ENCODE measurements at regions not wholly inside any gene's neighbourhood (a gene's known extent, or its start where the extent isn't known, plus 50 kb on each side); places are given as distances from the start of the nearest gene placed in this dataset.

GRCh38 chr2:59182249-59182648, 941.1 kb upstream of the FANCL start:
- Histone ChIP-seq H2AFZ (ENCODE audit: low read length) (no peak overlapping the region), H3K27ac (ENCODE audit: low read depth, low read length) (no peak overlapping the region), H3K4me1 (ENCODE audit: insufficient read depth, low read length) (no peaks in the 10 kb centered on the region), H4K20me1 (ENCODE audit: insufficient read depth, low read length) (no peaks in the 10 kb centered on the region), H3K36me3 (ENCODE audit: insufficient read depth, low read length) (no peaks in the 10 kb centered on the region), H3K9me3 (ENCODE audit: low read depth, low read length) (peaks cover 2% of the 10 kb centered on the region), H3K4me3 (ENCODE audit: insufficient read depth, low read length) (no peak overlapping the region), H3K79me2 (ENCODE audit: insufficient read depth, low read length) (no peaks in the 10 kb centered on the region), H3K27me3 (ENCODE audit: insufficient read depth, low read length) (no peaks in the 10 kb centered on the region), H3K4me2 (ENCODE audit: insufficient read depth, low read length) (no peak overlapping the region)
- DNase-seq (ENCODE audit: insufficient read length, low spot score, missing footprints): no peak
- TF ChIP-seq CTCF (IDR thresholded peaks at IDR 0.05; ENCODE audit: extremely low read depth, low read depth, low read length): no peak

GRCh38 chr2:59181347-59181746, 940.2 kb upstream of the FANCL start:
- Histone ChIP-seq H3K4me3 (ENCODE audit: insufficient read depth, low read length) (no peak overlapping the region), H4K20me1 (ENCODE audit: insufficient read depth, low read length) (no peaks in the 10 kb centered on the region)
- TF ChIP-seq CTCF (IDR thresholded peaks at IDR 0.05; ENCODE audit: extremely low read depth, low read depth, low read length): no peak

GRCh38 chr2:59180621-59181020, 939.5 kb upstream of the FANCL start:
- Histone ChIP-seq H3K4me2 (ENCODE audit: insufficient read depth, low read length) (no peak overlapping the region), H3K27me3 (ENCODE audit: insufficient read depth, low read length) (no peaks in the 10 kb centered on the region), H3K36me3 (ENCODE audit: insufficient read depth, low read length) (no peaks in the 10 kb centered on the region), H2AFZ (ENCODE audit: low read length) (no peak overlapping the region), H3K4me1 (ENCODE audit: insufficient read depth, low read length) (no peaks in the 10 kb centered on the region), H3K4me3 (ENCODE audit: insufficient read depth, low read length) (no peak overlapping the region), H3K79me2 (ENCODE audit: insufficient read depth, low read length) (no peaks in the 10 kb centered on the region), H3K9me3 (ENCODE audit: low read depth, low read length) (peaks cover 2% of the 10 kb centered on the region), H4K20me1 (ENCODE audit: insufficient read depth, low read length) (no peaks in the 10 kb centered on the region), H3K27ac (ENCODE audit: low read depth, low read length) (no peak overlapping the region)
- TF ChIP-seq CTCF (IDR thresholded peaks at IDR 0.05; ENCODE audit: extremely low read depth, low read depth, low read length): no peak
- DNase-seq (ENCODE audit: insufficient read length, low spot score, missing footprints): no peak

More at GRCh38 chr2:59181347-59181746, 940.2 kb upstream of the FANCL start:
- H3K27me3 ChIP-seq (ENCODE audit: insufficient read depth, low read length): no peaks in the 10 kb centered on the region
- no peaks in the 10 kb centered on the region for H3K36me3 ChIP-seq (ENCODE audit: insufficient read depth, low read length)
- H3K9me3 ChIP-seq (ENCODE audit: low read depth, low read length): peaks cover 2% of the 10 kb centered on the region
- DNase-seq (ENCODE audit: insufficient read length, low spot score, missing footprints): no peak
- no peaks in the 10 kb centered on the region for H3K4me1 ChIP-seq (ENCODE audit: insufficient read depth, low read length)
- H3K27ac ChIP-seq (ENCODE audit: low read depth, low read length): no peak overlapping the region
- no peak overlapping the region for H3K4me2 ChIP-seq (ENCODE audit: insufficient read depth, low read length)
- no peak overlapping the region for H2AFZ ChIP-seq (ENCODE audit: low read length)
- H3K79me2 ChIP-seq (ENCODE audit: insufficient read depth, low read length): no peaks in the 10 kb centered on the region

- Histone ChIP-seq H3K4me1 (ENCODE audit: insufficient read depth, low read length) (no peaks in the 10 kb centered on the region), H3K79me2 (ENCODE audit: insufficient read depth, low read length) (no peaks in the 10 kb centered on the region), H3K4me2 (ENCODE audit: insufficient read depth, low read length) (no peak overlapping the region), H3K9me3 (ENCODE audit: low read depth, low read length) (no peaks in the 10 kb centered on the region), H3K27me3 (ENCODE audit: insufficient read depth, low read length) (no peaks in the 10 kb centered on the region), H3K36me3 (ENCODE audit: insufficient read depth, low read length) (no peaks in the 10 kb centered on the region), H2AFZ (ENCODE audit: low read length) (no peak overlapping the region), H3K27ac (ENCODE audit: low read depth, low read length) (no peak overlapping the region), H3K4me3 (ENCODE audit: insufficient read depth, low read length) (no peak overlapping the region), H4K20me1 (ENCODE audit: insufficient read depth, low read length) (no peaks in the 10 kb centered on the region)
- no peak for DNase-seq (ENCODE audit: insufficient read length, low spot score, missing footprints)
- TF ChIP-seq CTCF (IDR thresholded peaks at IDR 0.05; ENCODE audit: extremely low read depth, low read depth, low read length): no peak
Measured at GRCh38 chr2:59180111-59180510, 939.0 kb upstream of the FANCL start.

Measured in osteoblast (primary cell).